ENCODE measurements at regions not wholly inside any gene's neighbourhood (a gene's known extent, or its start where the extent isn't known, plus 50 kb on each side); places are given as distances from the start of the nearest gene placed in this dataset.

DNA sequence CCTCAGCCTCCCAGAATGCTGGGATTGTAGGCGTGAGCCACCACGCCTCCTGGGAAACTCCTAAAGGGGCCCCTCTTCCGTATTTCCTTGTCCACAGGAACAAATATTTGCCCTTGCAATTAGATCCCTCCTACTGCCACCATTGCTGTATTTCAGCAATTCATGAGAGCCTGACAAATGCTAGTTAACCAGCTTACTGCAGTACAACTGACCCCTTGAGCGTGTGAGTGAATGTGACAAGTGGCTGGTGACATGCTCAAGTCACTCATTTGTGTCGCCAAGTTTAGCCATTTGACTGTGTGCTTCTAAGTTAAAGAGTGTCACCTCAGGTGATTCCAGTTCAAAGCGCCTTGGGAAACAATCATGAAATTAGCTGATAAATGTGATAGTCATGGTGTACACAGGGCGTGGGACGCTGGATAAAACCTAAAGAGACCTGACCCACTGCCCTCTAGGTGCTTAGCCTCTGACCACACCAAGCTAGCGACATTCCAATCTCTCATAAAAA, 56.1 kb upstream of the MAP1LC3B2 start:
- H3K4me3 Mint-ChIP-seq = no peak overlapping the region
- H3K27ac Mint-ChIP-seq = peak overlapping the region; percentile 60
- DNase-seq = no peak
- peaks cover 5% of the 10 kb centered on the region for H3K27me3 Mint-ChIP-seq (ENCODE audit: low read depth, poor library complexity)
- peaks cover 56% of the 10 kb centered on the region for H3K4me1 Mint-ChIP-seq
- no peaks in the 10 kb centered on the region for H3K9me3 Mint-ChIP-seq
- TF ChIP-seq, protein P1, sequence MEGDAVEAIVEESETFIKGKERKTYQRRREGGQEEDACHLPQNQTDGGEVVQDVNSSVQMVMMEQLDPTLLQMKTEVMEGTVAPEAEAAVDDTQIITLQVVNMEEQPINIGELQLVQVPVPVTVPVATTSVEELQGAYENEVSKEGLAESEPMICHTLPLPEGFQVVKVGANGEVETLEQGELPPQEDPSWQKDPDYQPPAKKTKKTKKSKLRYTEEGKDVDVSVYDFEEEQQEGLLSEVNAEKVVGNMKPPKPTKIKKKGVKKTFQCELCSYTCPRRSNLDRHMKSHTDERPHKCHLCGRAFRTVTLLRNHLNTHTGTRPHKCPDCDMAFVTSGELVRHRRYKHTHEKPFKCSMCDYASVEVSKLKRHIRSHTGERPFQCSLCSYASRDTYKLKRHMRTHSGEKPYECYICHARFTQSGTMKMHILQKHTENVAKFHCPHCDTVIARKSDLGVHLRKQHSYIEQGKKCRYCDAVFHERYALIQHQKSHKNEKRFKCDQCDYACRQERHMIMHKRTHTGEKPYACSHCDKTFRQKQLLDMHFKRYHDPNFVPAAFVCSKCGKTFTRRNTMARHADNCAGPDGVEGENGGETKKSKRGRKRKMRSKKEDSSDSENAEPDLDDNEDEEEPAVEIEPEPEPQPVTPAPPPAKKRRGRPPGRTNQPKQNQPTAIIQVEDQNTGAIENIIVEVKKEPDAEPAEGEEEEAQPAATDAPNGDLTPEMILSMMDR (IDR thresholded peaks at IDR 0.05) = no peak
- H3K36me3 Mint-ChIP-seq (ENCODE audit: low read depth) = no peaks in the 10 kb centered on the region

DNA sequence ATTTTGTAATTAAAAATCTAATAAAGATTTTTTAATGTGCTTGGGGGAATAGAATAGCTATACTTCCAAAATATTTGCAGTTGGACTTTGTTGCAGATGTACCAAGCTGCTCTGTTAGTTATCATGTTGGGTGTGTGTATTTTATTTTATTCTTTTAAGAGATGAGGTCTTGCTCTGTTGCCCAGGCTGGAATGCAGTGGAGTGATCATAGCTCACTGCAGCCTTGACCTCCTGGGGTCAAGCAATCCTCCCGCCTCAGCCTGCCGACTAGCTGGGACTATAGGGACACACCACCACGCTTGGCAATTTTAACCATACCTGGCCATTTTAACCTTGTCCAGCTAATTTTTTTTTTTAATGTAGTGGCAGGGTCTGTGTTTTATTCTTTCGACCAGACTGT, 54.7 kb upstream of the MAP1LC3B2 start:
- H3K9me3 Mint-ChIP-seq = no peaks in the 10 kb centered on the region

DNA sequence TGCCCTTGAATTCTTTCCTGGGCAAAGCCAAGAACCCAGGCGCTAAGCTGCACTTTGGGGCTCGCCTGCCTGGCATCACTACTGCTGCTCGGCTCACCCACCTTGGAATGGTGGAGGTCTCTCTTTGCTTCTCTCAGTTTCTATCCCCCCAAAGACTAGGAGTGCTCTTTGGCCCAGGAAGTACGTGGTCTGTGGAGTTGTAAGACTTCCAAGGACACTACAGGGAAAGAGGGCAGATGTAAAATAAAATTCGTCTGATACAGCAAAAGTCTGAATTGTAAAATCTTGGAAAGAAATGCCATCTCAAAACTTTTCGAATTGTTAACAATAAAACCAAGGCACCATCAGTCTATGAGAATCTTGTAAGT, 52.5 kb upstream of the MAP1LC3B2 start:
- H3K27ac Mint-ChIP-seq = peak overlapping the region; percentile 92

More for the DNA sequence above, 54.7 kb upstream of the MAP1LC3B2 start:
- no peak overlapping the region for H3K4me3 Mint-ChIP-seq
- DNase-seq = peak; percentile 42
- TF ChIP-seq, protein P1 (IDR thresholded peaks at IDR 0.05) = no peak
- H3K36me3 Mint-ChIP-seq (ENCODE audit: low read depth) = no peaks in the 10 kb centered on the region
- H3K27ac Mint-ChIP-seq = no peak overlapping the region
- H3K27me3 Mint-ChIP-seq (ENCODE audit: low read depth, poor library complexity) = peaks cover 5% of the 10 kb centered on the region
- H3K4me1 Mint-ChIP-seq = peaks cover 66% of the 10 kb centered on the region

DNA sequence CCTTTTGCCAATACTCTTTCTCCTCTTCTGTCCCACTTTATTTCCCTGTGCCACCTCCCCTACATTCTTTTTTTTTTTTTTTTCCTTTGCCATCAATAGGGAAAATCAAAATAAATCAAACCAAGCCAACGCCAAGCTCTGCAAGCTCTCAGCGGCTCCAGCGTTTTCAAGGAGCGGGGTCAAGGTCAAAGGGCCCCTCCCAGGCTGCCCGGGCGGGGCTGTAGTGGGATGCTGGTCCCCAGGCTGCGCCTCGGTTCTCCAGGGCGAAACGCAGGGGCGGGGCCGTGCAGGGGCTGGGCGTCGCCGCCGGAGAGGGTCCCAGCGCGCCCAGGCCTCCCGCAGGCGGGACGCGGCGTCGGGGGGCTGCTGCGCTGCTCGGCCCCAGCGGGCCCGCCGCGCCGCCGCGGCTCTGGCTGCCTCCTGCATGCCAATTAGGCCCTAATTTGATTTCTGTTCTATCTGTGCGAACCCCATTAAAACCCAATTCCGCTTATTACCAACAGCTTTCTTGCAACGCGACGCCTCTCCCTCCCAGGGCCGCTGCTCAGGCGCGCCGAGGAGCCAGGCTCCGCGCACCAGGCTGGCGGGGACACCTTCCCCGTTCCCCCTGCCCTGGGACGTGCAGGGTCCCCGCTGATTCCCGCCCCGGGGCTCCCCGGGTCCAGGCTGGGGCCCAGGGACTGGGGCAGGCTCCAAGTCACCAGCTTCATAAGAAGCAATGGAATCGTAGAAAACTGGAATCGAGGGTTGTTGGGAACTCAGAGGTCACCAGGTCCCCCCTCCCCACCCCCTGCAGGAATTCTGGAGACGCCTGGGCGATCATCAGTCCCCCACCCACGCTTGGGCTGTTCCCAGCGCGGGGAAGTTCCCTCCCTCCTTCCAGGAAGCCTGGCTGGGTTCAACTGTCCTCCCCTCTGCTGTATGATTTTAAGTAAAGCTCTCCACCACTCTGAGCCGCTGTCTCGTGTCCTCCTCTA, 50.7 kb upstream of the MAP1LC3B2 start:
- Mint-ChIP-seq H3K27ac (no peak overlapping the region), H3K4me3 (peak overlapping the region; percentile 79), H3K4me1 (peaks cover 57% of the 10 kb centered on the region), H3K27me3 (ENCODE audit: low read depth, poor library complexity) (peaks cover 9% of the 10 kb centered on the region), H3K36me3 (ENCODE audit: low read depth) (no peaks in the 10 kb centered on the region), H3K9me3 (no peaks in the 10 kb centered on the region)
- DNase-seq = peak; percentile 87
- TF ChIP-seq, protein P1 (IDR thresholded peaks at IDR 0.05) = no peak

More for the DNA sequence above, 52.5 kb upstream of the MAP1LC3B2 start:
- Mint-ChIP-seq H3K4me3 (peak overlapping the region; percentile 71), H3K27me3 (ENCODE audit: low read depth, poor library complexity) (peaks cover 9% of the 10 kb centered on the region), H3K9me3 (no peaks in the 10 kb centered on the region), H3K4me1 (peaks cover 63% of the 10 kb centered on the region), H3K36me3 (ENCODE audit: low read depth) (no peaks in the 10 kb centered on the region)
- DNase-seq = no peak
- TF ChIP-seq, protein P1 (IDR thresholded peaks at IDR 0.05) = no peak
